Mammary epithelial cell (primary cell): ENCODE measurements at regions not wholly inside any gene's neighbourhood (a gene's known extent, or its start where the extent isn't known, plus 50 kb on each side); places are given as distances from the start of the nearest gene placed in this dataset.

ENCODE experiments used
- CTCF ChIP-seq, 2 donors: IDR thresholded peaks in 1 of 2; conservative IDR thresholded peaks in 1 of 2; 2 replicates each; pipeline ENCODE4 v1.5.1; 2011 to 2012; ENCODE audit warnings: inconsistent platforms in 2 of 2, low read length in 2 of 2, mild to moderate bottlenecking in 2 of 2, control low read depth in 1 of 2, low read depth in 1 of 2; ENCODE audit not compliant: insufficient read depth in 1 of 2; ENCODE audit errors: extremely low read depth in 1 of 2
- EZH2 ChIP-seq: IDR thresholded peaks from 2 replicates; pipeline ENCODE4 v1.6.1; 2012; ENCODE audit warnings: low read length, inconsistent platforms, borderline replicate concordance

GRCh38 chr6:21831521-21832291 is 238.2 kb downstream of the SOX4 start:
- TF ChIP-seq CTCF (conservative IDR thresholded peaks at IDR 0.05 in 1 of 2, IDR thresholded peaks at IDR 0.05 in 1 of 2; ENCODE audit: extremely low read depth in 1 of 2, insufficient read depth in 1 of 2, low read depth in 1 of 2, low read length in 2 of 2) (no peak), EZH2 (no peak)
